Nephron progenitor cell (in vitro differentiated cells): ENCODE measurements at regions not wholly inside any gene's neighbourhood (a gene's known extent, or its start where the extent isn't known, plus 50 kb on each side); places are given as distances from the start of the nearest gene placed in this dataset.
A peak's percentile ranks its signal among the peaks of the same experiment; 100 is the strongest.

ENCODE experiments used
- DNase-seq: peaks from one replicate; pipeline ENCODE4 v3.0.0; 2021
- H3K27ac Mint-ChIP-seq: 2 replicates; pipeline ENCODE4 v1.8.0; 2021; ENCODE audit warnings: mild to moderate bottlenecking, moderate library complexity, mixed read lengths
- H3K27me3 Mint-ChIP-seq: 2 replicates; pipeline ENCODE4 v1.8.0; 2021; ENCODE audit warnings: mild to moderate bottlenecking, low read depth, mixed read lengths; ENCODE audit not compliant: poor library complexity
- H3K36me3 Mint-ChIP-seq: 2 replicates; pipeline ENCODE4 v1.8.0; 2021; ENCODE audit warnings: low read depth, mixed read lengths
- H3K4me1 Mint-ChIP-seq: 2 replicates; pipeline ENCODE4 v1.8.0; 2021; ENCODE audit warnings: mixed read lengths
- H3K4me3 Mint-ChIP-seq: 2 replicates; pipeline ENCODE4 v1.8.0; 2021; ENCODE audit warnings: mild to moderate bottlenecking, moderate library complexity, mixed read lengths
- H3K9me3 Mint-ChIP-seq: 2 replicates; pipeline ENCODE4 v1.8.0; 2021; ENCODE audit warnings: mild to moderate bottlenecking, moderate library complexity, mixed read lengths
- CTCF ChIP-seq: fragments of 200-600 bp; sonication (generic); IDR thresholded peaks from 2 replicates; pipeline ENCODE4 v1.5.0; 2021; ENCODE audit warnings: antibody characterized with exemption

- H3K27ac Mint-ChIP-seq, result no peak overlapping the region
- H3K36me3 Mint-ChIP-seq, result no peaks in the 10 kb centered on the region
- H3K27me3 Mint-ChIP-seq, result no peaks in the 10 kb centered on the region
- H3K9me3 Mint-ChIP-seq, result no peaks in the 10 kb centered on the region
- no peak for DNase-seq
- no peak overlapping the region for H3K4me3 Mint-ChIP-seq
- no peak for TF ChIP-seq CTCF
- H3K4me1 Mint-ChIP-seq, result no peaks in the 10 kb centered on the region
These were observed 80.3 kb downstream of the NXPE2 start for GRCh38 chr11:114758627-114759026.

GRCh38 chr11:114762408-114762807, 84.1 kb downstream of the NXPE2 start:
- peak; percentile 68 for DNase-seq
- no peaks in the 10 kb centered on the region for H3K27me3 Mint-ChIP-seq
- peak; percentile 83 for TF ChIP-seq CTCF

GRCh38 chr11:114764563-114764962, 86.2 kb downstream of the NXPE2 start:
- no peaks in the 10 kb centered on the region for H3K4me1 Mint-ChIP-seq

More at GRCh38 chr11:114762408-114762807, 84.1 kb downstream of the NXPE2 start:
- Mint-ChIP-seq H3K9me3 (peaks cover 3% of the 10 kb centered on the region), H3K4me1 (no peaks in the 10 kb centered on the region), H3K27ac (no peak overlapping the region), H3K4me3 (no peak overlapping the region), H3K36me3 (no peaks in the 10 kb centered on the region)

GRCh38 chr11:114771172-114771571, 92.8 kb downstream of the NXPE2 start:
- peaks cover 10% of the 10 kb centered on the region for H3K27me3 Mint-ChIP-seq

More at GRCh38 chr11:114764563-114764962, 86.2 kb downstream of the NXPE2 start:
- no peak overlapping the region for H3K27ac Mint-ChIP-seq
- no peaks in the 10 kb centered on the region for H3K27me3 Mint-ChIP-seq
- no peak overlapping the region for H3K4me3 Mint-ChIP-seq
- DNase-seq, result no peak
- H3K36me3 Mint-ChIP-seq, result no peaks in the 10 kb centered on the region
- H3K9me3 Mint-ChIP-seq, result peaks cover 13% of the 10 kb centered on the region
- TF ChIP-seq CTCF, result no peak

GRCh38 chr11:114773541-114774338, 95.4 kb downstream of the NXPE2 start:
- no peak for DNase-seq
- Mint-ChIP-seq H3K4me3 (no peak overlapping the region), H3K27ac (no peak overlapping the region), H3K9me3 (peaks cover 4% of the 10 kb centered on the region), H3K27me3 (peaks cover 10% of the 10 kb centered on the region), H3K4me1 (peaks cover 43% of the 10 kb centered on the region), H3K36me3 (no peaks in the 10 kb centered on the region)
- TF ChIP-seq CTCF, result no peak

More at GRCh38 chr11:114771172-114771571, 92.8 kb downstream of the NXPE2 start:
- H3K36me3 Mint-ChIP-seq, result no peaks in the 10 kb centered on the region
- H3K9me3 Mint-ChIP-seq, result peaks cover 13% of the 10 kb centered on the region
- no peak overlapping the region for H3K4me3 Mint-ChIP-seq
- no peak for TF ChIP-seq CTCF
- peaks cover 27% of the 10 kb centered on the region for H3K4me1 Mint-ChIP-seq
- H3K27ac Mint-ChIP-seq, result no peak overlapping the region
- no peak for DNase-seq
